Peyer's patch (tissue), 4 donors: ENCODE measurements at regions not wholly inside any gene's neighbourhood (a gene's known extent, or its start where the extent isn't known, plus 50 kb on each side); places are given as distances from the start of the nearest gene placed in this dataset.

Source experiments
- DNase-seq, 3 donors: peaks; one replicate each; pipeline ENCODE4 v3.0.0-alpha.2; 2017 to 2019
- H3K27ac ChIP-seq, 4 donors: fragments of 200-600 bp; sonication (generic); one replicate each; pipeline ENCODE4 v1.5.1; 2016 to 2019
- H3K27me3 ChIP-seq, 2 donors: fragments of 200-600 bp; sonication (generic); one replicate each; pipeline ENCODE4 v1.5.1; 2019
- H3K36me3 ChIP-seq, 3 donors: fragments of 200-600 bp; sonication (generic); one replicate each; pipeline ENCODE4 v1.5.1; 2016 to 2019
- H3K4me1 ChIP-seq, 4 donors: fragments of 200-600 bp; sonication (generic); one replicate each; pipeline ENCODE4 v1.5.1; 2016 to 2019
- H3K4me3 ChIP-seq, 4 donors: fragments of 200-600 bp; sonication (generic); 1 replicate in 3 of 4; 2 replicates in 1 of 4; pipeline ENCODE4 v1.5.1; 2016 to 2019; ENCODE audit warnings: mild to moderate bottlenecking in 1 of 4
- H3K9me3 ChIP-seq, 4 donors: fragments of 200-600 bp; sonication (generic); one replicate each; pipeline ENCODE4 v1.5.1; 2016 to 2019; ENCODE audit warnings: mild to moderate bottlenecking in 1 of 4
- CTCF ChIP-seq, 6 experiments: fragments of 450-650 bp in 4 of 6; fragments of 200-600 bp in 2 of 6; sonication (generic) in 1 of 6; IDR thresholded peaks; one replicate each; pipeline ENCODE4 v1.5.1; 2017 to 2019; ENCODE audit warnings: antibody characterized with exemption in 6 of 6, mild to moderate bottlenecking in 3 of 6, moderate library complexity in 1 of 6
- POLR2A ChIP-seq, 2 donors: fragments of 450-650 bp; IDR thresholded peaks; one replicate each; pipeline ENCODE4 v1.5.1; 2017; ENCODE audit warnings: antibody characterized with exemption in 2 of 2, mild to moderate bottlenecking in 2 of 2, moderate library complexity in 2 of 2

- H3K27ac ChIP-seq, result no peak overlapping the region
- H3K27me3 ChIP-seq, result no peaks in the 10 kb centered on the region
- no peak overlapping the region for H3K4me3 ChIP-seq
- H3K36me3 ChIP-seq, result no peaks in the 10 kb centered on the region
- no peak for TF ChIP-seq CTCF (IDR thresholded peaks at IDR 0.05)
- no peak for TF ChIP-seq POLR2A (IDR thresholded peaks at IDR 0.05)
- no peak for DNase-seq
- H3K9me3 ChIP-seq, result no peaks in the 10 kb centered on the region
- H3K4me1 ChIP-seq, result no peaks in the 10 kb centered on the region
These were observed 55.0 kb upstream of the DAPL1 start for GRCh38 chr2:158740127-158740526.

- Histone ChIP-seq H3K27me3 (no peaks in the 10 kb centered on the region), H3K4me3 (no peak overlapping the region), H3K36me3 (no peaks in the 10 kb centered on the region), H3K4me1 (no peaks in the 10 kb centered on the region), H3K9me3 (no peaks in the 10 kb centered on the region), H3K27ac (no peak overlapping the region)
- TF ChIP-seq CTCF (IDR thresholded peaks at IDR 0.05), result no peak
- TF ChIP-seq POLR2A (IDR thresholded peaks at IDR 0.05), result no peak
- DNase-seq, result no peak
These were observed 54.5 kb upstream of the DAPL1 start for GRCh38 chr2:158740621-158741020.

- Histone ChIP-seq H3K27me3 (no peaks in the 10 kb centered on the region), H3K9me3 (no peaks in the 10 kb centered on the region), H3K27ac (no peak overlapping the region), H3K4me1 (no peaks in the 10 kb centered on the region), H3K4me3 (no peak overlapping the region), H3K36me3 (no peaks in the 10 kb centered on the region)
- no peak for DNase-seq
- TF ChIP-seq POLR2A (IDR thresholded peaks at IDR 0.05) (no peak), CTCF (IDR thresholded peaks at IDR 0.05) (no peak)
These were observed 53.5 kb upstream of the DAPL1 start for GRCh38 chr2:158741625-158742024.

- Histone ChIP-seq H3K27me3 (no peaks in the 10 kb centered on the region), H3K9me3 (no peaks in the 10 kb centered on the region), H3K27ac (no peak overlapping the region), H3K36me3 (no peaks in the 10 kb centered on the region), H3K4me1 (no peaks in the 10 kb centered on the region), H3K4me3 (no peak overlapping the region)
- no peak for TF ChIP-seq CTCF (IDR thresholded peaks at IDR 0.05)
- no peak for TF ChIP-seq POLR2A (IDR thresholded peaks at IDR 0.05)
- DNase-seq, result no peak
These were observed 52.6 kb upstream of the DAPL1 start for GRCh38 chr2:158742536-158742935.

- no peak for DNase-seq
- H3K4me1 ChIP-seq, result no peaks in the 10 kb centered on the region
- H3K36me3 ChIP-seq, result no peaks in the 10 kb centered on the region
- TF ChIP-seq CTCF (IDR thresholded peaks at IDR 0.05) (no peak), POLR2A (IDR thresholded peaks at IDR 0.05) (no peak)
- H3K27ac ChIP-seq, result no peak overlapping the region
- H3K27me3 ChIP-seq, result no peaks in the 10 kb centered on the region
- no peaks in the 10 kb centered on the region for H3K9me3 ChIP-seq
- no peak overlapping the region for H3K4me3 ChIP-seq
These were observed 51.7 kb upstream of the DAPL1 start for GRCh38 chr2:158743466-158743865.

GRCh38 chr2:158743879-158744278 lies 51.2 kb upstream of the DAPL1 start:
- TF ChIP-seq POLR2A (IDR thresholded peaks at IDR 0.05) (no peak), CTCF (IDR thresholded peaks at IDR 0.05) (no peak)
- Histone ChIP-seq H3K4me1 (no peaks in the 10 kb centered on the region), H3K27ac (no peak overlapping the region), H3K36me3 (no peaks in the 10 kb centered on the region), H3K4me3 (no peak overlapping the region), H3K9me3 (no peaks in the 10 kb centered on the region), H3K27me3 (no peaks in the 10 kb centered on the region)
- DNase-seq, result no peak
